Muscle of leg (tissue), 3 donors: ENCODE measurements at regions not wholly inside any gene's neighbourhood (a gene's known extent, or its start where the extent isn't known, plus 50 kb on each side); places are given as distances from the start of the nearest gene placed in this dataset.
A peak's percentile ranks its signal among the peaks of the same experiment; 100 is the strongest.

ENCODE experiments used
- DNase-seq: peaks from one replicate; pipeline ENCODE4 v3.0.0; 2013
- H3K27ac ChIP-seq: one replicate; pipeline ENCODE4 v1.5.1; 2013; ENCODE audit warnings: mild to moderate bottlenecking, low read length, control low read depth
- H3K27me3 ChIP-seq: one replicate; pipeline ENCODE4 v1.6.1; 2013; ENCODE audit warnings: low read length; ENCODE audit not compliant: control insufficient read depth, insufficient read depth
- H3K36me3 ChIP-seq: one replicate; pipeline ENCODE4 v1.6.1; 2013; ENCODE audit warnings: low read length; ENCODE audit not compliant: control insufficient read depth, insufficient read depth
- H3K4me1 ChIP-seq: one replicate; pipeline ENCODE4 v1.6.1; 2013; ENCODE audit warnings: low read length; ENCODE audit not compliant: control insufficient read depth, insufficient read depth
- H3K4me3 ChIP-seq: one replicate; pipeline ENCODE4 v1.5.1; 2013; ENCODE audit warnings: low read length, control low read depth
- H3K9me3 ChIP-seq: replicated peaks from 2 replicates; pipeline ENCODE4 v1.6.1; 2013; ENCODE audit warnings: low read depth, low read length; ENCODE audit not compliant: control insufficient read depth
- WGBS: methylation state at CpG from one replicate; pipeline ENCODE4 v1.1.5; 2013; ENCODE audit warnings: missing lambda C conversion rate; ENCODE audit not compliant: insufficient coverage; 5-methylcytosine and 5-hydroxymethylcytosine counted together

GRCh38 chr5:121350181-121350930 is 501.3 kb upstream of the FTMT start:
- Histone ChIP-seq H3K9me3 (no peaks in the 10 kb centered on the region), H3K27ac (no peak overlapping the region), H3K36me3 (no peaks in the 10 kb centered on the region), H3K4me3 (no peak overlapping the region), H3K4me1 (no peaks in the 10 kb centered on the region), H3K27me3 (no peaks in the 10 kb centered on the region)
- no CpG with 5 or more reads among the region's 4 CpGs for WGBS
- DNase-seq = no peak

GRCh38 chr5:121366515-121366914 is 485.2 kb upstream of the FTMT start:
- no peak for DNase-seq
- no peaks in the 10 kb centered on the region for H3K36me3 ChIP-seq
- H3K27ac ChIP-seq = no peak overlapping the region
- no peaks in the 10 kb centered on the region for H3K4me1 ChIP-seq
- H3K27me3 ChIP-seq = no peaks in the 10 kb centered on the region
- no peak overlapping the region for H3K4me3 ChIP-seq
- no peaks in the 10 kb centered on the region for H3K9me3 ChIP-seq
- WGBS = no CpG with 5 or more reads among the region's 3 CpGs

- no peaks in the 10 kb centered on the region for H3K4me1 ChIP-seq
- no peak overlapping the region for H3K27ac ChIP-seq
- no peaks in the 10 kb centered on the region for H3K27me3 ChIP-seq
- WGBS = no CpG with 5 or more reads among the region's 3 CpGs
- H3K36me3 ChIP-seq = no peaks in the 10 kb centered on the region
- H3K4me3 ChIP-seq = no peak overlapping the region
- DNase-seq = peak; percentile 7
- no peaks in the 10 kb centered on the region for H3K9me3 ChIP-seq
Measured at GRCh38 chr5:121373371-121373770, 478.3 kb upstream of the FTMT start.

GRCh38 chr5:121377461-121377860 is 474.2 kb upstream of the FTMT start:
- DNase-seq = no peak
- Histone ChIP-seq H3K4me3 (no peak overlapping the region), H3K9me3 (no peaks in the 10 kb centered on the region), H3K27me3 (no peaks in the 10 kb centered on the region), H3K27ac (no peak overlapping the region), H3K4me1 (no peaks in the 10 kb centered on the region), H3K36me3 (no peaks in the 10 kb centered on the region)
- no CpG with 5 or more reads among the region's 1 CpG for WGBS

- Histone ChIP-seq H3K4me1 (no peaks in the 10 kb centered on the region), H3K4me3 (no peak overlapping the region), H3K27me3 (no peaks in the 10 kb centered on the region), H3K36me3 (no peaks in the 10 kb centered on the region), H3K27ac (no peak overlapping the region), H3K9me3 (no peaks in the 10 kb centered on the region)
- no peak for DNase-seq
- WGBS = no CpG with 5 or more reads among the region's 3 CpGs
Measured at GRCh38 chr5:121378046-121378445, 473.6 kb upstream of the FTMT start.

GRCh38 chr5:121378559-121379359 is 472.9 kb upstream of the FTMT start:
- H3K27me3 ChIP-seq = no peaks in the 10 kb centered on the region
- H3K4me1 ChIP-seq = no peaks in the 10 kb centered on the region
- DNase-seq = no peak
- H3K4me3 ChIP-seq = no peak overlapping the region
- H3K9me3 ChIP-seq = no peaks in the 10 kb centered on the region
- 67% methylated on average over 1 of the region's 3 CpGs for WGBS
- H3K27ac ChIP-seq = no peak overlapping the region
- H3K36me3 ChIP-seq = no peaks in the 10 kb centered on the region

- Histone ChIP-seq H3K36me3 (no peaks in the 10 kb centered on the region), H3K27ac (no peak overlapping the region), H3K9me3 (no peaks in the 10 kb centered on the region), H3K4me1 (no peaks in the 10 kb centered on the region), H3K27me3 (no peaks in the 10 kb centered on the region), H3K4me3 (no peak overlapping the region)
- WGBS = no CpG with 5 or more reads among the region's 2 CpGs
- DNase-seq = no peak
Measured at GRCh38 chr5:121380066-121380465, 471.6 kb upstream of the FTMT start.

- Histone ChIP-seq H3K36me3 (no peaks in the 10 kb centered on the region), H3K9me3 (no peaks in the 10 kb centered on the region), H3K27me3 (no peaks in the 10 kb centered on the region), H3K4me1 (no peaks in the 10 kb centered on the region), H3K27ac (no peak overlapping the region), H3K4me3 (no peak overlapping the region)
- no peak for DNase-seq
- no CpG with 5 or more reads among the region's 5 CpGs for whole genome bisulfite sequencing
Measured at GRCh38 chr5:121384359-121384758, 467.3 kb upstream of the FTMT start.

GRCh38 chr5:121386334-121386733 is 465.3 kb upstream of the FTMT start:
- H3K27me3 ChIP-seq = no peaks in the 10 kb centered on the region
- DNase-seq = no peak
- H3K4me3 ChIP-seq = no peak overlapping the region
- no peaks in the 10 kb centered on the region for H3K36me3 ChIP-seq
- H3K27ac ChIP-seq = no peak overlapping the region
- no CpG with 5 or more reads among the region's 2 CpGs for WGBS
- H3K4me1 ChIP-seq = no peaks in the 10 kb centered on the region
- H3K9me3 ChIP-seq = no peaks in the 10 kb centered on the region

GRCh38 chr5:121396716-121397115 is 455.0 kb upstream of the FTMT start:
- H3K27ac ChIP-seq = no peak overlapping the region
- H3K27me3 ChIP-seq = no peaks in the 10 kb centered on the region
- no peak for DNase-seq
- H3K4me1 ChIP-seq = no peaks in the 10 kb centered on the region
- no peaks in the 10 kb centered on the region for H3K9me3 ChIP-seq
- no peaks in the 10 kb centered on the region for H3K36me3 ChIP-seq
- no peak overlapping the region for H3K4me3 ChIP-seq
